Daoy (cell line): ENCODE measurements at regions not wholly inside any gene's neighbourhood (a gene's known extent, or its start where the extent isn't known, plus 50 kb on each side); places are given as distances from the start of the nearest gene placed in this dataset.
"Not testable (repeated sequence)": the region's sequence is repeated elsewhere in the genome, so short reads cannot be mapped to it uniquely, and the experiment has no call there.

ENCODE experiments used
- DNase-seq: peaks from one replicate; pipeline ENCODE4 v3.0.0-alpha.2; 2015; ENCODE audit warnings: low read depth

GRCh38 chr4:171002246-171002645 is 811.0 kb upstream of the GALNTL6 start:
- no peak for DNase-seq

- no peak for DNase-seq
Measured at GRCh38 chr4:170990989-170991589, 822.1 kb upstream of the GALNTL6 start.

- DNase-seq = no peak
Measured at GRCh38 chr4:170988446-170988845, 824.8 kb upstream of the GALNTL6 start.

- no peak for DNase-seq
Measured at GRCh38 chr4:170979736-170980135, 833.5 kb upstream of the GALNTL6 start.

- DNase-seq = no peak
Measured at GRCh38 chr4:170978990-170979389, 834.2 kb upstream of the GALNTL6 start.

GRCh38 chr4:170949084-170949483 is 859.3 kb upstream of the AADAT start:
- no peak for DNase-seq

- no peak for DNase-seq
Measured at GRCh38 chr4:170940043-170940724, 850.4 kb upstream of the AADAT start.

GRCh38 chr4:170938588-170938987 is 848.8 kb upstream of the AADAT start:
- DNase-seq = no peak

GRCh38 chr4:170931321-170931720 is 841.6 kb upstream of the AADAT start:
- DNase-seq = no peak

- no peak for DNase-seq
Measured at GRCh38 chr4:170888660-170889059, 798.9 kb upstream of the AADAT start.

- no peak for DNase-seq
Measured at GRCh38 chr4:170887396-170887795, 797.6 kb upstream of the AADAT start.

- no peak for DNase-seq
Measured at GRCh38 chr4:170884969-170885570, 795.3 kb upstream of the AADAT start.

- not testable (repeated sequence) for DNase-seq
Measured at GRCh38 chr4:170881646-170882045, 791.9 kb upstream of the AADAT start.

GRCh38 chr4:170875868-170876267 is 786.1 kb upstream of the AADAT start:
- no peak for DNase-seq

- no peak for DNase-seq
Measured at GRCh38 chr4:170872794-170873193, 783.0 kb upstream of the AADAT start.

- DNase-seq = no peak
Measured at GRCh38 chr4:170868170-170868569, 778.4 kb upstream of the AADAT start.

- no peak for DNase-seq
Measured at GRCh38 chr4:170854097-170854496, 764.3 kb upstream of the AADAT start.

- no peak for DNase-seq
Measured at GRCh38 chr4:170853422-170854021, 763.8 kb upstream of the AADAT start.

- no peak for DNase-seq
Measured at GRCh38 chr4:170849969-170850368, 760.2 kb upstream of the AADAT start.

- no peak for DNase-seq
Measured at GRCh38 chr4:170827562-170828274, 738.0 kb upstream of the AADAT start.

GRCh38 chr4:170818786-170819185 is 729.0 kb upstream of the AADAT start:
- no peak for DNase-seq

GRCh38 chr4:170805352-170805751 is 715.6 kb upstream of the AADAT start:
- DNase-seq = no peak
